OCI-LY7 (cell line): ENCODE measurements at regions not wholly inside any gene's neighbourhood (a gene's known extent, or its start where the extent isn't known, plus 50 kb on each side); places are given as distances from the start of the nearest gene placed in this dataset.

Experiments used
- EZH2phosphoT487 ChIP-seq: fragments of 200-600 bp; sonication (generic); IDR thresholded peaks from 2 replicates; pipeline ENCODE4 v1.6.1; 2018; ENCODE audit warnings: low read depth, borderline replicate concordance, mild to moderate bottlenecking, mixed run types, antibody characterized with exemption, low read length, moderate library complexity, mixed read lengths
- TF ChIP-seq, protein P1 (sequence below): fragments of 200-600 bp; sonication (generic); conservative IDR thresholded peaks from 2 replicates; pipeline ENCODE4 v1.5.1; 2014; ENCODE audit warnings: mild to moderate bottlenecking, antibody characterized with exemption, low read length, moderate library complexity, mixed read lengths

DNA sequence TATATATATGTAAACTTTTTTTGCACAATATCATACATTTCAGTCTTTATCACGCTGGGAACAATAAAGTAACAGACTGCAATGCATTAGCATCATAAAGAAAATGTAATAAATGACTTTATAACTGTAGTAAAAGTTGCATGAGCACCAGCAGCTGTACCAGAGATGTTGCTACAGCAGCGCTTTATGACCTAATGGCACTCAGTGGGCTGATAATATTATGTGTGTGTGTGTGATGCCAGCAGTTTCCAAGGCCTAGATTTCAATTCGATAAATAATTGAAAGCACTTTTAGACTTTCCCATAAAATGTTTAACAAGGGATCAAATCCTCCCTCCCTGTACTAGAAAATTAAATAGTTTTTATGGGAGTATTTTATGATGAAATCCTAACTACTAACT lies 367.6 kb upstream of the AGA start:
- TF ChIP-seq, protein P1, sequence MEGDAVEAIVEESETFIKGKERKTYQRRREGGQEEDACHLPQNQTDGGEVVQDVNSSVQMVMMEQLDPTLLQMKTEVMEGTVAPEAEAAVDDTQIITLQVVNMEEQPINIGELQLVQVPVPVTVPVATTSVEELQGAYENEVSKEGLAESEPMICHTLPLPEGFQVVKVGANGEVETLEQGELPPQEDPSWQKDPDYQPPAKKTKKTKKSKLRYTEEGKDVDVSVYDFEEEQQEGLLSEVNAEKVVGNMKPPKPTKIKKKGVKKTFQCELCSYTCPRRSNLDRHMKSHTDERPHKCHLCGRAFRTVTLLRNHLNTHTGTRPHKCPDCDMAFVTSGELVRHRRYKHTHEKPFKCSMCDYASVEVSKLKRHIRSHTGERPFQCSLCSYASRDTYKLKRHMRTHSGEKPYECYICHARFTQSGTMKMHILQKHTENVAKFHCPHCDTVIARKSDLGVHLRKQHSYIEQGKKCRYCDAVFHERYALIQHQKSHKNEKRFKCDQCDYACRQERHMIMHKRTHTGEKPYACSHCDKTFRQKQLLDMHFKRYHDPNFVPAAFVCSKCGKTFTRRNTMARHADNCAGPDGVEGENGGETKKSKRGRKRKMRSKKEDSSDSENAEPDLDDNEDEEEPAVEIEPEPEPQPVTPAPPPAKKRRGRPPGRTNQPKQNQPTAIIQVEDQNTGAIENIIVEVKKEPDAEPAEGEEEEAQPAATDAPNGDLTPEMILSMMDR = no peak
- no peak for TF ChIP-seq EZH2phosphoT487
